Pancreas (tissue), 10 donors: ENCODE measurements at regions not wholly inside any gene's neighbourhood (a gene's known extent, or its start where the extent isn't known, plus 50 kb on each side); places are given as distances from the start of the nearest gene placed in this dataset.

Source experiments
- ATAC-seq, 4 donors: fragments of 200-7000 bp; cut with Tn5 transposase; one replicate each; pipeline versions ENCODE4 v1.8.0 to v1.9.1; 2020; ENCODE audit warnings: mild to moderate bottlenecking in 4 of 4, moderate library complexity in 4 of 4
- DNase-seq, 6 donors: peaks; one replicate each; pipeline ENCODE4 v3.0.0-alpha.2; 2020
- FAIRE-seq: peaks from 2 replicates; lab custom pipeline; 2012; peaks lifted over from hg19 to GRCh38; lab: Jason Lieb, UNC
- H3K27ac ChIP-seq, 4 donors: fragments of 200-600 bp; sonication (generic); 1 replicate in 3 of 4; 2 replicates in 1 of 4; pipeline versions ENCODE4 v1.5.0 to v1.8.0; 2020
- H3K27me3 ChIP-seq, 4 donors: fragments of 200-600 bp; one replicate each; pipeline ENCODE4 v1.8.0; 2021
- H3K36me3 ChIP-seq, 3 donors: fragments of 200-600 bp; sonication (generic) in 1 of 3; one replicate each; pipeline versions ENCODE4 v1.5.0 to v1.8.0; 2020 to 2021
- H3K4me1 ChIP-seq, 3 donors: fragments of 200-600 bp; one replicate each; pipeline ENCODE4 v1.8.0; 2021
- H3K4me3 ChIP-seq, 4 donors: fragments of 200-600 bp; sonication (generic) in 2 of 4; one replicate each; pipeline versions ENCODE4 v1.5.0 to v1.8.0; 2020 to 2021
- H3K9me3 ChIP-seq, 4 donors: fragments of 200-600 bp; one replicate each; pipeline ENCODE4 v1.8.0; 2021
- WGBS, 2 donors: extraction: QIAGEN DNeasy Blood & Tissue Kit; methylation state at CpG; one replicate each; pipeline ENCODE4 v1.1.7; 2013; 5-methylcytosine and 5-hydroxymethylcytosine counted together
- intact Hi-C, 3 donors: fragments of 100-400 bp; cut with DNase I; formaldehyde crosslinking; loops; one replicate each; pipeline versions ENCODE4 v1.11.1 to v1.14.2; 2022
- TF ChIP-seq, protein P1 (sequence below), 4 donors: fragments of 200-600 bp; sonication (generic) in 3 of 4; IDR thresholded peaks; one replicate each; pipeline versions ENCODE4 v1.5.0 to v1.8.0; 2021; ENCODE audit warnings: antibody characterized with exemption in 4 of 4
- donor health status: healthy with polysubstance abuse.
- donor health status: DM: no; HTN: no; CAD: no; lungs with moderate emphysema.
- donor health status: DM: no; HTN: no; CAD: no.
- donor health status: control.
- donor health status: control.
- donor health status: Bipolar disorder and iron deficiency.
- donor health status: DM: yes; HTN: yes; CAD: no.
- donor health status: DM: no; HTN: no; CAD: no.
- donor health status: DM: no; HTN: no; CAD: no.
- donor health status: DM: yes; HTN: yes; CAD: no.

GRCh38 chr3:127112796-127113570 is 79.9 kb upstream of the PRR23E start:
- no peak overlapping the region for H3K4me3 ChIP-seq
- H3K27ac ChIP-seq, result no peak overlapping the region
- TF ChIP-seq, protein P1, sequence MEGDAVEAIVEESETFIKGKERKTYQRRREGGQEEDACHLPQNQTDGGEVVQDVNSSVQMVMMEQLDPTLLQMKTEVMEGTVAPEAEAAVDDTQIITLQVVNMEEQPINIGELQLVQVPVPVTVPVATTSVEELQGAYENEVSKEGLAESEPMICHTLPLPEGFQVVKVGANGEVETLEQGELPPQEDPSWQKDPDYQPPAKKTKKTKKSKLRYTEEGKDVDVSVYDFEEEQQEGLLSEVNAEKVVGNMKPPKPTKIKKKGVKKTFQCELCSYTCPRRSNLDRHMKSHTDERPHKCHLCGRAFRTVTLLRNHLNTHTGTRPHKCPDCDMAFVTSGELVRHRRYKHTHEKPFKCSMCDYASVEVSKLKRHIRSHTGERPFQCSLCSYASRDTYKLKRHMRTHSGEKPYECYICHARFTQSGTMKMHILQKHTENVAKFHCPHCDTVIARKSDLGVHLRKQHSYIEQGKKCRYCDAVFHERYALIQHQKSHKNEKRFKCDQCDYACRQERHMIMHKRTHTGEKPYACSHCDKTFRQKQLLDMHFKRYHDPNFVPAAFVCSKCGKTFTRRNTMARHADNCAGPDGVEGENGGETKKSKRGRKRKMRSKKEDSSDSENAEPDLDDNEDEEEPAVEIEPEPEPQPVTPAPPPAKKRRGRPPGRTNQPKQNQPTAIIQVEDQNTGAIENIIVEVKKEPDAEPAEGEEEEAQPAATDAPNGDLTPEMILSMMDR (IDR thresholded peaks at IDR 0.05), result no peak
- H3K4me1 ChIP-seq, result no peaks in the 10 kb centered on the region
- H3K36me3 ChIP-seq, result no peaks in the 10 kb centered on the region
- FAIRE-seq (no peak), DNase-seq (no peak), ATAC-seq (no peak)
- WGBS, 2 donors, result 44 to 45% methylated on average over 5 of the region's 5 CpGs
- H3K9me3 ChIP-seq, result no peaks in the 10 kb centered on the region
- H3K27me3 ChIP-seq, result no peaks in the 10 kb centered on the region
- intact Hi-C loops, result no loop called here

DNA sequence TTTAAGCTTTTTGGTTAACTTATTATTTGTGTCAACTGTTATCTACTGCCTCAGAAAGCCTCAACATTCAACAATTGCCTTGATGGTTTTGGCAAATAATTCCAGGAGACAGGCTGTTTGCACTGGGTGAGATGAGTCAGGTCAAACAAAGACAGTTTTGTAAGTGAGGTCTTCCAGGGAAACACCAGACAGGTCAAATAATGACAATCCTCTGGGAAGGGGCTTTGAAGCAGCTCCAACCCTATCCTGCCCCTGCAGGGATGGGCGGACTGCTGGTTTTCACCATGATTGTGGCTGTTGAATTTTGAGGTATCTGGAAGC is 79.4 kb upstream of the PRR23E start:
- WGBS, 2 donors, result 89 to 94% methylated on average over 1 of the region's 1 CpG
- no peak overlapping the region for H3K27ac ChIP-seq
- TF ChIP-seq, protein P1 (IDR thresholded peaks at IDR 0.05), result no peak
- intact Hi-C loops, result no loop called here
- H3K4me3 ChIP-seq, result no peak overlapping the region
- no peak for DNase-seq
- no peak for FAIRE-seq
- no peak for ATAC-seq
- no peaks in the 10 kb centered on the region for H3K27me3 ChIP-seq
- no peaks in the 10 kb centered on the region for H3K4me1 ChIP-seq
- no peaks in the 10 kb centered on the region for H3K9me3 ChIP-seq
- no peaks in the 10 kb centered on the region for H3K36me3 ChIP-seq

- Histone ChIP-seq H3K36me3 (no peaks in the 10 kb centered on the region), H3K27me3 (no peaks in the 10 kb centered on the region), H3K4me3 (no peak overlapping the region), H3K9me3 (no peaks in the 10 kb centered on the region), H3K4me1 (no peaks in the 10 kb centered on the region), H3K27ac (no peak overlapping the region)
- TF ChIP-seq, protein P1 (IDR thresholded peaks at IDR 0.05), result no peak
- FAIRE-seq (no peak), ATAC-seq (no peak), DNase-seq (no peak)
- WGBS, 2 donors, result 75 to 76% methylated on average over 5 of the region's 5 CpGs
- intact Hi-C loops, result no loop called here
Observed at GRCh38 chr3:127114337-127115070, 78.4 kb upstream of the PRR23E start.

- DNase-seq (no peak), ATAC-seq (no peak), FAIRE-seq (no peak)
- WGBS, 2 donors, result 86 to 88% methylated on average over 3 of the region's 3 CpGs
- TF ChIP-seq, protein P1 (IDR thresholded peaks at IDR 0.05), result no peak
- H3K9me3 ChIP-seq, result no peaks in the 10 kb centered on the region
- H3K27ac ChIP-seq, result no peak overlapping the region
- intact Hi-C loops, result no loop called here
- H3K27me3 ChIP-seq, result no peaks in the 10 kb centered on the region
- no peaks in the 10 kb centered on the region for H3K36me3 ChIP-seq
- H3K4me1 ChIP-seq, result no peaks in the 10 kb centered on the region
- H3K4me3 ChIP-seq, result no peak overlapping the region
Observed at GRCh38 chr3:127115691-127116351, 77.1 kb upstream of the PRR23E start.
